ENCODE measurements at regions not wholly inside any gene's neighbourhood (a gene's known extent, or its start where the extent isn't known, plus 50 kb on each side); places are given as distances from the start of the nearest gene placed in this dataset.
"Not testable (repeated sequence)": the region's sequence is repeated elsewhere in the genome, so short reads cannot be mapped to it uniquely, and the experiment has no call there.

GRCh38 chr13:111577956-111578605 is 257.6 kb downstream of the TEX29 start:
- Mint-ChIP-seq H3K9me3 (peaks cover 15% of the 10 kb centered on the region), H3K4me1 (ENCODE audit: low read depth) (no peaks in the 10 kb centered on the region), H3K27me3 (no peaks in the 10 kb centered on the region), H3K36me3 (ENCODE audit: low read depth) (peaks cover 6% of the 10 kb centered on the region), H3K27ac (no peak overlapping the region), H3K4me3 (no peak overlapping the region)

- Mint-ChIP-seq H3K4me1 (ENCODE audit: low read depth) (no peaks in the 10 kb centered on the region), H3K27me3 (no peaks in the 10 kb centered on the region)
Observed at GRCh38 chr13:111584101-111584672, 263.7 kb downstream of the TEX29 start.

GRCh38 chr13:111584870-111585269 is 264.4 kb downstream of the TEX29 start:
- Mint-ChIP-seq H3K4me1 (ENCODE audit: low read depth) (no peaks in the 10 kb centered on the region), H3K27me3 (no peaks in the 10 kb centered on the region), H3K4me3 (no peak overlapping the region), H3K9me3 (no peaks in the 10 kb centered on the region), H3K36me3 (ENCODE audit: low read depth) (no peaks in the 10 kb centered on the region), H3K27ac (no peak overlapping the region)

More at GRCh38 chr13:111584101-111584672, 263.7 kb downstream of the TEX29 start:
- Mint-ChIP-seq H3K9me3 (no peaks in the 10 kb centered on the region), H3K27ac (no peak overlapping the region), H3K4me3 (no peak overlapping the region), H3K36me3 (ENCODE audit: low read depth) (no peaks in the 10 kb centered on the region)

- H3K4me3 Mint-ChIP-seq, result no peak overlapping the region
- H3K36me3 Mint-ChIP-seq (ENCODE audit: low read depth), result no peaks in the 10 kb centered on the region
- no peaks in the 10 kb centered on the region for H3K4me1 Mint-ChIP-seq (ENCODE audit: low read depth)
- H3K9me3 Mint-ChIP-seq, result no peaks in the 10 kb centered on the region
- no peak overlapping the region for H3K27ac Mint-ChIP-seq
- no peaks in the 10 kb centered on the region for H3K27me3 Mint-ChIP-seq
Observed at GRCh38 chr13:111586291-111586690, 265.8 kb downstream of the TEX29 start.

- Mint-ChIP-seq H3K36me3 (ENCODE audit: low read depth) (no peaks in the 10 kb centered on the region), H3K4me3 (no peak overlapping the region), H3K9me3 (no peaks in the 10 kb centered on the region), H3K4me1 (ENCODE audit: low read depth) (no peaks in the 10 kb centered on the region), H3K27ac (no peak overlapping the region), H3K27me3 (no peaks in the 10 kb centered on the region)
Observed at GRCh38 chr13:111587249-111587648, 266.8 kb downstream of the TEX29 start.

GRCh38 chr13:111589321-111589720 is 268.9 kb downstream of the TEX29 start:
- Mint-ChIP-seq H3K36me3 (ENCODE audit: low read depth) (no peaks in the 10 kb centered on the region), H3K27me3 (no peaks in the 10 kb centered on the region), H3K27ac (no peak overlapping the region), H3K4me1 (ENCODE audit: low read depth) (no peaks in the 10 kb centered on the region), H3K4me3 (no peak overlapping the region), H3K9me3 (no peaks in the 10 kb centered on the region)

- no peaks in the 10 kb centered on the region for H3K4me1 Mint-ChIP-seq (ENCODE audit: low read depth)
- no peaks in the 10 kb centered on the region for H3K9me3 Mint-ChIP-seq
- H3K27ac Mint-ChIP-seq, result no peak overlapping the region
- no peak overlapping the region for H3K4me3 Mint-ChIP-seq
- H3K36me3 Mint-ChIP-seq (ENCODE audit: low read depth), result no peaks in the 10 kb centered on the region
- no peaks in the 10 kb centered on the region for H3K27me3 Mint-ChIP-seq
Observed at GRCh38 chr13:111589992-111590391, 269.6 kb downstream of the TEX29 start.

- Mint-ChIP-seq H3K27ac (no peak overlapping the region), H3K9me3 (no peaks in the 10 kb centered on the region)
Observed at GRCh38 chr13:111590796-111591195, 270.4 kb downstream of the TEX29 start.

GRCh38 chr13:111593490-111593889 is 273.0 kb downstream of the TEX29 start:
- not testable (repeated sequence) for H3K36me3 Mint-ChIP-seq (ENCODE audit: low read depth); H3K4me1 Mint-ChIP-seq (ENCODE audit: low read depth); H3K4me3 Mint-ChIP-seq; H3K27me3 Mint-ChIP-seq; H3K27ac Mint-ChIP-seq; H3K9me3 Mint-ChIP-seq

More at GRCh38 chr13:111590796-111591195, 270.4 kb downstream of the TEX29 start:
- no peaks in the 10 kb centered on the region for H3K27me3 Mint-ChIP-seq
- H3K36me3 Mint-ChIP-seq (ENCODE audit: low read depth), result no peaks in the 10 kb centered on the region
- H3K4me3 Mint-ChIP-seq, result no peak overlapping the region
- H3K4me1 Mint-ChIP-seq (ENCODE audit: low read depth), result no peaks in the 10 kb centered on the region

GRCh38 chr13:111594606-111595005 is 274.2 kb downstream of the TEX29 start:
- no peaks in the 10 kb centered on the region for H3K9me3 Mint-ChIP-seq
- no peaks in the 10 kb centered on the region for H3K27me3 Mint-ChIP-seq
- no peaks in the 10 kb centered on the region for H3K36me3 Mint-ChIP-seq (ENCODE audit: low read depth)
- no peak overlapping the region for H3K27ac Mint-ChIP-seq
- H3K4me1 Mint-ChIP-seq (ENCODE audit: low read depth), result no peaks in the 10 kb centered on the region
- no peak overlapping the region for H3K4me3 Mint-ChIP-seq

- Mint-ChIP-seq H3K36me3 (ENCODE audit: low read depth) (no peaks in the 10 kb centered on the region), H3K4me1 (ENCODE audit: low read depth) (no peaks in the 10 kb centered on the region), H3K27me3 (no peaks in the 10 kb centered on the region), H3K4me3 (no peak overlapping the region), H3K27ac (no peak overlapping the region), H3K9me3 (no peaks in the 10 kb centered on the region)
Observed at GRCh38 chr13:111595276-111595675, 274.8 kb downstream of the TEX29 start.

GRCh38 chr13:111595791-111596190 is 275.3 kb downstream of the TEX29 start:
- H3K36me3 Mint-ChIP-seq (ENCODE audit: low read depth), result no peaks in the 10 kb centered on the region
- no peaks in the 10 kb centered on the region for H3K9me3 Mint-ChIP-seq
- H3K27ac Mint-ChIP-seq, result no peak overlapping the region
- H3K4me1 Mint-ChIP-seq (ENCODE audit: low read depth), result no peaks in the 10 kb centered on the region
- no peaks in the 10 kb centered on the region for H3K27me3 Mint-ChIP-seq
- H3K4me3 Mint-ChIP-seq, result no peak overlapping the region

GRCh38 chr13:111597191-111597611 is 276.8 kb downstream of the TEX29 start:
- no peaks in the 10 kb centered on the region for H3K27me3 Mint-ChIP-seq
- no peak overlapping the region for H3K4me3 Mint-ChIP-seq
- no peaks in the 10 kb centered on the region for H3K36me3 Mint-ChIP-seq (ENCODE audit: low read depth)
- no peak overlapping the region for H3K27ac Mint-ChIP-seq
- H3K4me1 Mint-ChIP-seq (ENCODE audit: low read depth), result no peaks in the 10 kb centered on the region
- H3K9me3 Mint-ChIP-seq, result no peaks in the 10 kb centered on the region

- Mint-ChIP-seq H3K9me3 (no peaks in the 10 kb centered on the region), H3K4me3 (no peak overlapping the region), H3K4me1 (ENCODE audit: low read depth) (no peaks in the 10 kb centered on the region), H3K36me3 (ENCODE audit: low read depth) (no peaks in the 10 kb centered on the region), H3K27me3 (no peaks in the 10 kb centered on the region), H3K27ac (no peak overlapping the region)
Observed at GRCh38 chr13:111597618-111598017, 277.2 kb downstream of the TEX29 start.

- no peaks in the 10 kb centered on the region for H3K36me3 Mint-ChIP-seq (ENCODE audit: low read depth)
- H3K4me1 Mint-ChIP-seq (ENCODE audit: low read depth), result no peaks in the 10 kb centered on the region
- H3K9me3 Mint-ChIP-seq, result no peaks in the 10 kb centered on the region
- no peak overlapping the region for H3K27ac Mint-ChIP-seq
- H3K27me3 Mint-ChIP-seq, result no peaks in the 10 kb centered on the region
- H3K4me3 Mint-ChIP-seq, result no peak overlapping the region
Observed at GRCh38 chr13:111598747-111599146, 278.3 kb downstream of the TEX29 start.

- H3K27ac Mint-ChIP-seq, result no peak overlapping the region
- H3K36me3 Mint-ChIP-seq (ENCODE audit: low read depth), result no peaks in the 10 kb centered on the region
- H3K4me3 Mint-ChIP-seq, result no peak overlapping the region
- H3K4me1 Mint-ChIP-seq (ENCODE audit: low read depth), result no peaks in the 10 kb centered on the region
- H3K27me3 Mint-ChIP-seq, result no peaks in the 10 kb centered on the region
- no peaks in the 10 kb centered on the region for H3K9me3 Mint-ChIP-seq
Observed at GRCh38 chr13:111599791-111600190, 279.3 kb downstream of the TEX29 start.

Measured in stimulated activated naive CD8-positive, alpha-beta T cell treated with anti-CD3 and anti-CD28 coated beads, Interleukin-15, Interleukin-2, amounts not matched to agents 100 ng/mL and 50 ng/mL, for 24 hours (primary cell).